K562 (cell line): ENCODE measurements at regions not wholly inside any gene's neighbourhood (a gene's known extent, or its start where the extent isn't known, plus 50 kb on each side); places are given as distances from the start of the nearest gene placed in this dataset.

ENCODE experiments used
- ATAC-seq: fragments of 200-7000 bp; cut with Tn5 transposase; 3 replicates; pipeline ENCODE4 v1.9.1; 2020; ENCODE audit warnings: moderate library complexity
- BruUV-seq: library from RNA; stranded (reverse); fragments of 400-500 nt; replicated peaks from 2 replicates; lab custom pipeline; 2021; lab: Mats Ljungman, UMichigan
- CTCF ChIA-PET: fragments of 300-600 bp; formaldehyde crosslinking; extraction: SDS; loops from one replicate; lab custom pipeline; 2021; ENCODE audit warnings: low intra/inter-chr PET ratio; lab: Yijun Ruan, JAX
- POLR2A ChIA-PET: fragments of 300-600, 350-650 bp; sonication (Branson Sonifier 250); formaldehyde crosslinking; extraction: SDS; loops from one replicate; lab custom pipeline; 2021; ENCODE audit warnings: antibody characterized with exemption, inconsistent platforms; lab: Yijun Ruan, JAX
- DNase-seq, 4 experiments: peaks; one replicate each; pipeline versions ENCODE4 v3.0.0 to v3.0.0-alpha.2; 2011 to 2018; ENCODE audit warnings: low spot score in 3 of 4, mixed read lengths in 3 of 4; ENCODE audit errors: extremely low read depth in 1 of 4
- FAIRE-seq: peaks from 2 replicates; lab custom pipeline; 2011; peaks lifted over from hg19 to GRCh38; lab: Jason Lieb, UNC
- H2AFZ ChIP-seq: 2 replicates; pipeline ENCODE4 v1.6.0; 2011; ENCODE audit warnings: low read depth, low read length, control low read depth, inconsistent platforms
- H3K27ac ChIP-seq: fragments of 200-600 bp; 3 replicates; pipeline ENCODE4 v1.8.0; 2011; ENCODE audit warnings: low read depth, mild to moderate bottlenecking, control low read depth, inconsistent platforms, low read length, moderate library complexity, mixed read lengths; ENCODE audit errors: extremely low read depth
- H3K27me3 ChIP-seq, 2 experiments: fragments of 300-600 bp in 1 of 2; 2 replicates in 1 of 2; 3 replicates in 1 of 2; pipeline versions ENCODE4 v1.6.0 to v1.8.0; 2011; ENCODE audit warnings: inconsistent platforms in 2 of 2, low read length in 2 of 2, mild to moderate bottlenecking in 1 of 2, mixed read lengths in 1 of 2, moderate library complexity in 1 of 2; ENCODE audit not compliant: control insufficient read depth in 2 of 2, insufficient read depth in 2 of 2
- H3K36me3 ChIP-seq: fragments of 300-600 bp; 3 replicates; pipeline ENCODE4 v1.8.0; 2011; ENCODE audit warnings: mild to moderate bottlenecking, low read length, inconsistent platforms; ENCODE audit not compliant: control insufficient read depth, insufficient read depth
- H3K4me1 ChIP-seq, 2 experiments: fragments of 200-600 bp in 1 of 2; replicated peaks in 1 of 2; 2 replicates in 1 of 2; 3 replicates in 1 of 2; pipeline versions ENCODE4 v1.5.1 to v1.8.0; 2011; ENCODE audit warnings: inconsistent platforms in 2 of 2, low read length in 2 of 2, mild to moderate bottlenecking in 1 of 2, mixed read lengths in 1 of 2, moderate library complexity in 1 of 2; ENCODE audit not compliant: control insufficient read depth in 2 of 2, insufficient read depth in 2 of 2
- H3K4me2 ChIP-seq: 2 replicates; pipeline ENCODE4 v1.6.1; 2011; ENCODE audit warnings: low read length, control low read depth, inconsistent platforms, mixed read lengths; ENCODE audit not compliant: insufficient read depth
- H3K4me3 ChIP-seq: fragments of 200-600 bp; sonication (generic), shearing (Covaris generic); 2 replicates; pipeline ENCODE4 v1.5.1; 2016; ENCODE audit warnings: control low read depth, inconsistent platforms
- H3K79me2 ChIP-seq: fragments of 200-600 bp; 3 replicates; pipeline ENCODE4 v1.8.0; 2011; ENCODE audit warnings: low read length, inconsistent platforms; ENCODE audit not compliant: control insufficient read depth, insufficient read depth
- H3K9ac ChIP-seq, 2 experiments: 2 replicates each; pipeline versions ENCODE4 v1.6.0 to v1.6.1; 2011; ENCODE audit warnings: low read depth in 2 of 2, low read length in 2 of 2, control low read depth in 1 of 2, inconsistent platforms in 1 of 2, mild to moderate bottlenecking in 1 of 2, mixed read lengths in 1 of 2; ENCODE audit not compliant: insufficient read depth in 1 of 2
- H3K9me1 ChIP-seq: one replicate; pipeline ENCODE4 v1.6.0; 2011; ENCODE audit warnings: inconsistent platforms, mild to moderate bottlenecking, low read length, moderate library complexity; ENCODE audit not compliant: control insufficient read depth, insufficient read depth
- H3K9me3 ChIP-seq: replicated peaks from 2 replicates; pipeline ENCODE4 v1.5.1; 2011; ENCODE audit warnings: low read depth, low read length, inconsistent platforms; ENCODE audit not compliant: control insufficient read depth, insufficient read depth
- H4K20me1 ChIP-seq: replicated peaks from 2 replicates; pipeline ENCODE4 v1.6.1; 2011; ENCODE audit warnings: low read length, inconsistent platforms, mixed read lengths; ENCODE audit not compliant: control insufficient read depth, insufficient read depth
- FOXP1 ChIP-seq: sonication (generic); formaldehyde crosslinking; IDR thresholded peaks from 2 replicates; pipeline ENCODE4 v1.8.0; 2022; ENCODE audit warnings: mild to moderate bottlenecking, missing genetic modification reagents
- MBD2 ChIP-seq: sonication (generic); IDR thresholded peaks from 2 replicates; pipeline ENCODE4 v1.6.1; 2016; ENCODE audit warnings: low read depth, borderline replicate concordance
- PRPF4 ChIP-seq: fragments of 200-400 bp; formaldehyde crosslinking; IDR thresholded peaks from one replicate; pipeline ENCODE4 v1.6.1; 2017; ENCODE audit warnings: low read length, low read depth, mild to moderate bottlenecking; ENCODE audit not compliant: insufficient read depth, poor library complexity, severe bottlenecking
- RBM15 ChIP-seq: fragments of 200-400 bp; formaldehyde crosslinking; IDR thresholded peaks from 2 replicates; pipeline ENCODE4 v1.6.1; 2018; ENCODE audit warnings: mild to moderate bottlenecking, low read length, moderate library complexity; ENCODE audit not compliant: insufficient read depth
- WGBS: fragments of 100-300 bp; shearing (Covaris generic); methylation state at CpG from one replicate; pipeline ENCODE4 v1.1.6; 2016; ENCODE audit warnings: low coverage, mixed read lengths; ENCODE audit not compliant: insufficient coverage; ENCODE audit errors: missing lambda C conversion rate; 5-methylcytosine and 5-hydroxymethylcytosine counted together
- in situ Hi-C: fragments of 300-500 bp; cut with MboI; formaldehyde crosslinking; loops from 4 replicates; pipeline ENCODE4 v1.15.0; 2018; ENCODE audit warnings: inconsistent platforms, mixed read lengths
- intact Hi-C: fragments of 100-400 bp; cut with micrococcal nuclease; formaldehyde crosslinking; loops from 2 replicates; pipeline ENCODE4 v1.14.2; 2022
- TF ChIP-seq, protein P1 (sequence below), 3 experiments: IDR thresholded peaks in 2 of 3; conservative IDR thresholded peaks in 1 of 3; 2 replicates each; pipeline ENCODE4 v1.5.1; 2011 to 2012; ENCODE audit warnings: low read length in 3 of 3, mild to moderate bottlenecking in 3 of 3, control low read depth in 2 of 3, improper control_type of control experiment in 1 of 3, inconsistent platforms in 1 of 3, low read depth in 1 of 3, mixed read lengths in 1 of 3, moderate library complexity in 1 of 3; ENCODE audit not compliant: insufficient read depth in 2 of 3
- TF ChIP-seq, protein P2 (sequence below): fragments of 450-650 bp; formaldehyde crosslinking; IDR thresholded peaks from 2 replicates; pipeline ENCODE4 v1.4.0; 2020; ENCODE audit warnings: mild to moderate bottlenecking

DNA sequence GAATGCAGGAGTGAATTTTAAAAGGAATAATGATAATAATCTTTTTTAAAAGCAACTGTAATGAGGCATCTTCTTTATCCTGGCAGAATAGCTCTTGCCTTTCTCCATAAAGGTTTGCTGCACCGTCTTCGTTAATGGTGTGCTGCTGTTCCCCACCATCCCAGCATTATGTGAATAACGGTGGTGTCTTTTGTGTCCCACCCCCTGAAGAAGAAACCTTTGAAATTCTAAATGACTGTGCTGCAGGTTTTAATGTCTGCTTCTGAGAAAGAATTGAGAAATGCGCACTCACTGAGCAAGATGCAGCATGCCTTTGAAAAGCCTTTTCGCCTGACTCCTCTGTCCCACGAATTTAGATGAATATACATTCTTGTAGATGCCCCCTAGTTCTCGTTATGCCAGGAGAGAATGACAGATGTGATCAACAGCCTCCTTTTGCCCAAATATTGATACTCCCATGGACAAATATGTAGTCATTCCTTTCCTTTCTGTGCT, 246.1 kb upstream of the ZNF462 start:
- H3K9me3 ChIP-seq = no peaks in the 10 kb centered on the region
- ChIA-PET POLR2A (no interaction called here), CTCF (no interaction called here)
- H3K79me2 ChIP-seq = no peaks in the 10 kb centered on the region
- no peak overlapping the region for H3K9ac ChIP-seq
- no peak overlapping the region for H3K4me3 ChIP-seq
- H3K27ac ChIP-seq = no peak overlapping the region
- H3K4me2 ChIP-seq = no peak overlapping the region
- in situ Hi-C loops (no loop called here), intact Hi-C loops (no loop called here)
- no peaks in the 10 kb centered on the region for H3K36me3 ChIP-seq
- DNase-seq (no peak), ATAC-seq (no peak)
- H3K4me1 ChIP-seq = no peaks in the 10 kb centered on the region
- no TSS peak for BruUV-seq
- H2AFZ ChIP-seq = no peak overlapping the region
- H3K27me3 ChIP-seq = no peaks in the 10 kb centered on the region
- 0% methylated on average over 7 of the region's 7 CpGs for WGBS
- no peak for TF ChIP-seq RBM15
- TF ChIP-seq MBD2 = no peak
- TF ChIP-seq, all 486 proteins: peak for 0
- no peak for FAIRE-seq
- Histone ChIP-seq H3K9me1 (no peaks in the 10 kb centered on the region), H4K20me1 (no peaks in the 10 kb centered on the region)

DNA sequence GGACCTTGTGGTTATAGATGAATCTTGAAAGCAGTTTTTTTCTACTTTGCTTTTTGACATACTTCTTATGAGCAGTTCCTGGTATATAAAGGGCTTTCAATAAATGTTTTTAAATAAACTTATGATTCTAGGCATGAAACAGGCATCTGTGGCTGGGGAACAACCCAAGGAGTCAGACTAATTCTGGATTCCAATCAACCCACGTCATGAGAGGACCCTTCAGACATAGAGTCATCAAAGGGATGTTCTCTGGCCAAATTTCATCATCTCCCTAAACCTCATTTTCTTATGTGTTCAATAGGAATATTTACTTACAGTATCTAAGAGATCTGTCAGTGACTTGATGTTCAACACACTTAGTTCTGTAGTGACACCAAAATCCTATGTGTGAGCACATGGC, 243.8 kb upstream of the ZNF462 start:
- BruUV-seq = no TSS peak
- no peak for FAIRE-seq
- POLR2A ChIA-PET = interaction anchor here (0.8 kb wide), 1 partner anchor 227 kb away, joined by 3 read pairs; no protein-coding TSS in a partner anchor

More for the DNA sequence above, 243.8 kb upstream of the ZNF462 start:
- Histone ChIP-seq H3K4me3 (no peak overlapping the region), H3K9me3 (no peaks in the 10 kb centered on the region), H3K27ac (no peak overlapping the region), H3K79me2 (no peaks in the 10 kb centered on the region), H3K27me3 (no peaks in the 10 kb centered on the region), H3K9me1 (no peaks in the 10 kb centered on the region), H3K4me1 (no peaks in the 10 kb centered on the region), H2AFZ (no peak overlapping the region), H3K36me3 (no peaks in the 10 kb centered on the region), H3K4me2 (no peak overlapping the region), H4K20me1 (no peaks in the 10 kb centered on the region), H3K9ac (no peak overlapping the region)
- intact Hi-C loops (no loop called here), in situ Hi-C loops (no loop called here)
- TF ChIP-seq PRPF4 = no peak
- TF ChIP-seq, protein P1, sequence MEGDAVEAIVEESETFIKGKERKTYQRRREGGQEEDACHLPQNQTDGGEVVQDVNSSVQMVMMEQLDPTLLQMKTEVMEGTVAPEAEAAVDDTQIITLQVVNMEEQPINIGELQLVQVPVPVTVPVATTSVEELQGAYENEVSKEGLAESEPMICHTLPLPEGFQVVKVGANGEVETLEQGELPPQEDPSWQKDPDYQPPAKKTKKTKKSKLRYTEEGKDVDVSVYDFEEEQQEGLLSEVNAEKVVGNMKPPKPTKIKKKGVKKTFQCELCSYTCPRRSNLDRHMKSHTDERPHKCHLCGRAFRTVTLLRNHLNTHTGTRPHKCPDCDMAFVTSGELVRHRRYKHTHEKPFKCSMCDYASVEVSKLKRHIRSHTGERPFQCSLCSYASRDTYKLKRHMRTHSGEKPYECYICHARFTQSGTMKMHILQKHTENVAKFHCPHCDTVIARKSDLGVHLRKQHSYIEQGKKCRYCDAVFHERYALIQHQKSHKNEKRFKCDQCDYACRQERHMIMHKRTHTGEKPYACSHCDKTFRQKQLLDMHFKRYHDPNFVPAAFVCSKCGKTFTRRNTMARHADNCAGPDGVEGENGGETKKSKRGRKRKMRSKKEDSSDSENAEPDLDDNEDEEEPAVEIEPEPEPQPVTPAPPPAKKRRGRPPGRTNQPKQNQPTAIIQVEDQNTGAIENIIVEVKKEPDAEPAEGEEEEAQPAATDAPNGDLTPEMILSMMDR (IDR thresholded peaks at IDR 0.05 in 2 of 3, conservative IDR thresholded peaks at IDR 0.05 in 1 of 3; ENCODE audit: insufficient read depth in 2 of 3, low read depth in 1 of 3, low read length in 3 of 3) = no peak
- no peak for TF ChIP-seq FOXP1
- TF ChIP-seq, protein P2, sequence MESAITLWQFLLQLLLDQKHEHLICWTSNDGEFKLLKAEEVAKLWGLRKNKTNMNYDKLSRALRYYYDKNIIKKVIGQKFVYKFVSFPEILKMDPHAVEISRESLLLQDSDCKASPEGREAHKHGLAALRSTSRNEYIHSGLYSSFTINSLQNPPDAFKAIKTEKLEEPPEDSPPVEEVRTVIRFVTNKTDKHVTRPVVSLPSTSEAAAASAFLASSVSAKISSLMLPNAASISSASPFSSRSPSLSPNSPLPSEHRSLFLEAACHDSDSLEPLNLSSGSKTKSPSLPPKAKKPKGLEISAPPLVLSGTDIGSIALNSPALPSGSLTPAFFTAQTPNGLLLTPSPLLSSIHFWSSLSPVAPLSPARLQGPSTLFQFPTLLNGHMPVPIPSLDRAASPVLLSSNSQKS (CRISPR knock-in tag) = no peak
- DNase-seq (no peak), ATAC-seq (no peak)
- 0% methylated on average over 1 of the region's 1 CpG for WGBS
- CTCF ChIA-PET = no interaction called here
